Right lung (tissue), 2 donors: ENCODE measurements at regions not wholly inside any gene's neighbourhood (a gene's known extent, or its start where the extent isn't known, plus 50 kb on each side); places are given as distances from the start of the nearest gene placed in this dataset.
"Not testable (repeated sequence)": the region's sequence is repeated elsewhere in the genome, so short reads cannot be mapped to it uniquely, and the experiment has no call there.

ENCODE experiments used
- DNase-seq, 2 donors: peaks; one replicate each; pipeline ENCODE4 v3.0.0-alpha.2; 2013

DNA sequence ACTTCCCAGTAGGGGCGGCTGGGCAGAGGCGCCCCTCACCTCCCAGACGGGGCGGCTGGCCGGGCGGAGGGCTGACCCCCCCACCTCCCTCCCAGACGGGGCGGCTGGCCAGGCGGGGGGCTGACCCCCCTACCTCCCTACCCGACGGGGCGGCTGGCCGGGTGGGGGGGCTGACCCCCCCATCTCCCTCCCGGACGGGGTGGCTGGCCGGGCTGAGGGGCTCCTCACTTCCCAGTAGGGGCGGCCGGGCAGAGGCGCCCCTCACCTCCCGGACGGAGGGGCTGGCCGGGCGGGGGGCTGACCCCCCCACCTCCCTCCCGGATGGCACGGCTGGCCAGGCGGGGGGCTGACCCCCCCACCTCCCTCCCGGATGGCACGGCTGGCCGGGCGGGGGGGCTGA is 508.1 kb upstream of the PHF14 start:
- not testable (repeated sequence) for DNase-seq

- no peak for DNase-seq
These were observed 504.8 kb upstream of the PHF14 start for GRCh38 chr7:10468908-10469307.

DNA sequence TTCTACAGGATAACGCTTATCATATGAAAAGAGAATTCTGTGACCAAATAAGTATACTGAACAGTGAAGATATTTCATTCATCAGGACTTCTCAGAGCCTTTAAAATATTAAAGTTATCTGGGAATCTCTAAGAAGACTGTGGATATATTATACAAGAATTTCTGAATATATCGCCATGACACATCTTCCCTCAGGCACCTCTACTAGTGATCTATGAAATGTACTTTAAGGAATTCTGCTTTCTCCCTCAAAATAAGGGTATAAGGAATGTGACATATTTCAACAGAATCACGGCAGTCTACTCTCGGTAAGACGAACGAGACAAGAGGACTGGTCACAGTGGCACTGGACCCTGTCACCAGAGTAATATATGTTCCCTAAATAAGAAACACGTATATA is 504.2 kb upstream of the PHF14 start:
- DNase-seq: no peak

DNA sequence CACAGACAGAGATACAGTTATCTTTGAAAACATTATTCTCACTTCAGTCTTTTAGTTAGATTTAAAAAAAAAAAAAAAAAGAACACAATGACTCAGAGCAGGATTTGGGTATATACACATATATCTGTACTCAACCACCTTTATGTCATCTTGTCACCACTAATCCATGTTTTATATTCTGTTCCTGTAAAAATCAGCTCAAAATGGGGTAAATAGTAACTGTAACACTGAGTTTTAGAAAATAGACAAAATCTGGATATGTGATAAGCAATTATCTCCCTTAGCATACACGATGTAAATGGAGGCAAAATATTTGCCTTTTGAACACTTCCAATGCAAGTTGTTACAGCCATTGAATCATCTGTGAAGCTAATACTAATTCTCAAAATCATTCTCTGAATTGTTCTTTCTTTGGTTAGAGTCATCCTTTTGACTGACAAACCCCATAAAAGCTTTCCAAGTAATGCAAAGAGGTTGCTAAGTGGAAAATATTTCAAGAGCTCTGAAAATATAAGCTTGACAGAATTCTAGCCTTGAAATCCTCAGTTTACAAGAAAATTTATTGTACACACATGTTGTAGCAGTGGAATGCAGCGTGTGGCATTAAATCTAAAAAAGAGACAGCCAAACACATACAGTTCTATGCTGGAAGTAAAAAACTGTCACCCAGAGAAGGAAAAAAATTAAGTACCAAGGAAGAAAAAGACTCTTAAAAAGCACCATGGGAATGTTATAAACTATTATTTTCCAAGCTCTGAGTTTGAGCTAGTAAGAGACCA is 502.2 kb upstream of the PHF14 start:
- DNase-seq: no peak

- DNase-seq: no peak
These were observed 501.6 kb upstream of the PHF14 start for GRCh38 chr7:10472115-10472514.

- DNase-seq: no peak
These were observed 500.1 kb upstream of the PHF14 start for GRCh38 chr7:10473569-10473968.

GRCh38 chr7:10474048-10474447 is 499.6 kb upstream of the PHF14 start:
- DNase-seq: no peak

- DNase-seq: no peak
These were observed 497.6 kb upstream of the PHF14 start for GRCh38 chr7:10475940-10476641.

- no peak for DNase-seq
These were observed 497.0 kb upstream of the PHF14 start for GRCh38 chr7:10476642-10477041.

GRCh38 chr7:10483671-10484070 is 490.0 kb upstream of the PHF14 start:
- DNase-seq: no peak

DNA sequence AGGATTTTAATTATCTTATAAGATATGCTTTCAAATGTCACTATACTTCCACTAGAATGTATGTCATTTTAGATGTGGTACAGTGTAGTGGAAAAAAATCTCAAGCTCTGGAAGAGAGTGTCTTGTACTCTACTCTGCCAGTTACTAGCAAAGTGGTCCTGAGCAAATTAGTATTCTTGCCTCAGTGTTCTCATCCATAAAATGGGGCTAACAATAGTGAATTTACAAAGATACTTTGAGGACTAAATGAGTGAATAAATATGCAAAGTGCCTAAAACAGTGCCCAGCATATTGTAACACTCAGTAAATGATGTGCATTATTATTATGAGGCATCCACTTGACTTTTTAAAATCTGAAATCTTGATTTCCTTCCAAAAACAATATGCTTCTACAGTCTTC is 488.9 kb upstream of the PHF14 start:
- no peak for DNase-seq

GRCh38 chr7:10501206-10501884 is 472.3 kb upstream of the PHF14 start:
- DNase-seq: not testable (repeated sequence)

GRCh38 chr7:10507032-10507431 is 466.6 kb upstream of the PHF14 start:
- no peak for DNase-seq

DNA sequence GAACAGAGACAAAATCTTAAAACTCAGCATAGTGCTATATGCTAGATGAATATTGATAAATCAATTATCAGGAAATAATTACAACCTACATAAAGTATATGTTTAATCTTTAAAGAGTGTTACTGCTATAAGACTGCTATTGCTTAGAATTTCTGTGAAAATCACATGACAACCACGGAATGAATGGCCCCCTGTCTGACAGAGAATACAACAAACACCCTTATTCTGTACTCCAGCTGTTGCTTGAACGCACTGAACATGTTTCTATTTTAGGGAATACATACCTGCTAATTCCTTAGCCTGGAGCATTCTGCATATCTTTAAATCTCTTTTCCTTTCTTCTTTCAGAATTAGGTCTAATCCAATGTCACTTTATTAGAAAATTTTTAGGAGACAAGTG is 452.4 kb upstream of the PHF14 start:
- DNase-seq: no peak

DNA sequence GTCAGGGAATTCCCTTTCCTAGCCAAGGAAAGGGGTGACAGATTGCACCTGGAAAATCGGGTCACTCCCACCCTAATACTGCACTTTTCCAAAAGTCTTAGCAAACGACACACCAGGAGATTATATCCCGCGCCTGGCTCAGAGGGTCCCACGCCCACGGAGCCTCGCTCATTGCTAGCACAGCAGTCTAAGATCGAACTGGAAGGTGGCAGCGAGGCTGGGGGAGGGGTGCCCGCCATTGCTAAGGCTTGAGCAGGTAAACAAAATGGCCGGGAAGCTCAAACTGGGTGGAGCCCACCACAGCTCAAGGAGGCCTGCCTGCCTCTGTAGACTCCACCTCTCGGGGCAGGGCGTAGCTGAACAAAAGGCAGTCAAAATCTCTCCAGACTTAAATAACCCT is 440.2 kb upstream of the PHF14 start:
- DNase-seq: not testable (repeated sequence)

- DNase-seq: no peak
These were observed 437.1 kb upstream of the PHF14 start for GRCh38 chr7:10536561-10536960.

DNA sequence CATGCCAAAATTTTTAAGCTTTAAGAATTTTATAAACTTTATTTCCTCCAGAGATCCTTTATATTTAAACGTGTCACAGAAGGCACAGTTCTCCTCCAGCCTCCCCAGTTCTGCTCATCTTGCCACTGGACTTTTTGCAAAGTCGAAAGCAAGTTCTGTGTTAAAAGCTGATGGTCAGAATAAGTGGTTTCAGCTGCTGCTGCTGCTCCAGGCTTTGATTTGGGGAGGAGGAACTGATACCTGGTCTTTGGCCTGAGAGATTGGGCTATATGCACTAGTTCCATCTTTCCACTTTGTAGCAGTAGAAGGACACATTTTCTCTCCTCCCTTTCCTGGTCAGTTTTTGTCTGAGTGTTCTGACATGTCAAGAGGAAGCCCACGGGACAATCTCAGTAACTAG is 435.9 kb upstream of the PHF14 start:
- no peak for DNase-seq

GRCh38 chr7:10557375-10557774 is 416.3 kb upstream of the PHF14 start:
- no peak for DNase-seq

GRCh38 chr7:10560497-10560896 is 413.2 kb upstream of the PHF14 start:
- DNase-seq: no peak

- no peak for DNase-seq
These were observed 404.8 kb upstream of the PHF14 start for GRCh38 chr7:10568891-10569290.

DNA sequence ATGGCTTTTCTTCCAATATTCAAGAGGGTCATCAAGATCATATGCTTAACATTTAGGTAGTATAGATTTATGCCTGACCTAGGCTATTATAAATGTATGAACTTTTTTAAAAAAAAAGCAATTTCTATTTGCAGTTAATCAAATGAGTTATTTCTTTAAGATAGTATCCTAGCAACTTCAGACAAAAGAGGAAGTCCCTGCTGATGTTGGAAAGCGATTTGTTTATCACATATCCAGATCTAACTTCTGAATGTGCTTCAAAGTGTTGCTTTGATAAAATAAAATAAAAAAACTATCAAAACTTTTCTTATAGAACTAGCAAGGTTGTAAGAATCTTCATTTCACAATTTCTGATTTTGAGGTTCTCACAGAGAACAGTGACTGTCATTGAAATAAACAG is 401.9 kb upstream of the PHF14 start:
- no peak for DNase-seq

DNA sequence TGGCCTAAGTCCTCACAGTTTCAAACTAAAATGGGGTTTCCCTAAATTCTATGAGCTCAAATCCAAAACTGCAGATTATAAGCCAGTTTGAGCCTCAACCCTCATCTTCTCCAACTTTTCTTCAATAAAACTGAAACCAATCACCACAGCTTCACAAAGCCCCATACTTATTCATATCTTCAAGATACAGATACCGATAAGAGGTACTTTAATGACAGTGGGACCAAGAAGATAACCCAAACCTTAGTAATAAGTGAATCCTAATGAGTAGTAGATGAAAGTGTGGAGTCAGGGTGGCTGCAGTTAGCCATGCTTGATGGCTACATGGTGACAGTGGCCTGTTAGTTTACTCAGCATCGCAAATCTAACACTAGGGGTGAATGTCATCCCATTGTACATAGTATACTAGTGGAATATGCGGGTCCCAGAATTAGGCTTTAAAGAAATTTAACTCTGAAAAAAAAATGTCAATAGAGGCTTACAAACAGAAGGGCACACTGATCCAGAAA is 395.8 kb upstream of the PHF14 start:
- no peak for DNase-seq

DNA sequence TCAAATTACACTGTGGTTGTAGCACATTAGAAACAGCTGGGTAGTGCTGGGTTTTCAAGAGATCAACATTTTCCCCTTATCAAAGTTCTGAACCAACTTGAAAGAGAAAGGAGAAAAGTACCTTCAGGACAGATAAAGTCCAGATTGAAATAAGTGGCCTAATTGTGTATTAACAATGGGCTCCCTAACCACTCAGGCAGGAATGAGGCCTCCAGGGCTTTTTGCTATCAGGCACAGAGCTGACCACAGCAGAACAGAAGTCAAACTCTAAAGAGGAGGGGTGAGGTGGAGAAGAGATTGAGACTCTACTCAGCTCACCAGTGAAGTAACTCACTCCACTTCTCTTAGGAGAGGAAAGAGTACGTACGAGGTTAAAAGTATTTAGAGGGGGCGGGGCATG is 394.1 kb upstream of the PHF14 start:
- DNase-seq: no peak
